GM13976 (cell line): ENCODE measurements at regions not wholly inside any gene's neighbourhood (a gene's known extent, or its start where the extent isn't known, plus 50 kb on each side); places are given as distances from the start of the nearest gene placed in this dataset.
"Not testable (repeated sequence)": the region's sequence is repeated elsewhere in the genome, so short reads cannot be mapped to it uniquely, and the experiment has no call there.

Experiments used
- DNase-seq: peaks from one replicate; pipeline ENCODE4 v3.0.0; 2012; ENCODE audit warnings: low spot score
- in situ Hi-C: fragments of 300-500 bp; cut with MboI; formaldehyde crosslinking; loops from one replicate; pipeline ENCODE4 v1.12.0; 2022; ENCODE audit warnings: low sequenced_read_pairs, mixed read lengths, inconsistent platforms; ENCODE audit not compliant: unreplicated experiment
- TF ChIP-seq, protein P1 (sequence below): IDR thresholded peaks from 2 replicates; pipeline ENCODE4 v1.5.1; 2012; ENCODE audit warnings: borderline replicate concordance, mild to moderate bottlenecking; ENCODE audit not compliant: insufficient read depth; ENCODE audit errors: extremely low read depth, missing control alignments, control extremely low read depth

GRCh38 chr18:46179306-46179705, 75.1 kb downstream of the HAUS1 start:
- DNase-seq, result no peak
- in situ Hi-C loops, result no loop called here
- TF ChIP-seq, protein P1, sequence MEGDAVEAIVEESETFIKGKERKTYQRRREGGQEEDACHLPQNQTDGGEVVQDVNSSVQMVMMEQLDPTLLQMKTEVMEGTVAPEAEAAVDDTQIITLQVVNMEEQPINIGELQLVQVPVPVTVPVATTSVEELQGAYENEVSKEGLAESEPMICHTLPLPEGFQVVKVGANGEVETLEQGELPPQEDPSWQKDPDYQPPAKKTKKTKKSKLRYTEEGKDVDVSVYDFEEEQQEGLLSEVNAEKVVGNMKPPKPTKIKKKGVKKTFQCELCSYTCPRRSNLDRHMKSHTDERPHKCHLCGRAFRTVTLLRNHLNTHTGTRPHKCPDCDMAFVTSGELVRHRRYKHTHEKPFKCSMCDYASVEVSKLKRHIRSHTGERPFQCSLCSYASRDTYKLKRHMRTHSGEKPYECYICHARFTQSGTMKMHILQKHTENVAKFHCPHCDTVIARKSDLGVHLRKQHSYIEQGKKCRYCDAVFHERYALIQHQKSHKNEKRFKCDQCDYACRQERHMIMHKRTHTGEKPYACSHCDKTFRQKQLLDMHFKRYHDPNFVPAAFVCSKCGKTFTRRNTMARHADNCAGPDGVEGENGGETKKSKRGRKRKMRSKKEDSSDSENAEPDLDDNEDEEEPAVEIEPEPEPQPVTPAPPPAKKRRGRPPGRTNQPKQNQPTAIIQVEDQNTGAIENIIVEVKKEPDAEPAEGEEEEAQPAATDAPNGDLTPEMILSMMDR, result no peak

DNA sequence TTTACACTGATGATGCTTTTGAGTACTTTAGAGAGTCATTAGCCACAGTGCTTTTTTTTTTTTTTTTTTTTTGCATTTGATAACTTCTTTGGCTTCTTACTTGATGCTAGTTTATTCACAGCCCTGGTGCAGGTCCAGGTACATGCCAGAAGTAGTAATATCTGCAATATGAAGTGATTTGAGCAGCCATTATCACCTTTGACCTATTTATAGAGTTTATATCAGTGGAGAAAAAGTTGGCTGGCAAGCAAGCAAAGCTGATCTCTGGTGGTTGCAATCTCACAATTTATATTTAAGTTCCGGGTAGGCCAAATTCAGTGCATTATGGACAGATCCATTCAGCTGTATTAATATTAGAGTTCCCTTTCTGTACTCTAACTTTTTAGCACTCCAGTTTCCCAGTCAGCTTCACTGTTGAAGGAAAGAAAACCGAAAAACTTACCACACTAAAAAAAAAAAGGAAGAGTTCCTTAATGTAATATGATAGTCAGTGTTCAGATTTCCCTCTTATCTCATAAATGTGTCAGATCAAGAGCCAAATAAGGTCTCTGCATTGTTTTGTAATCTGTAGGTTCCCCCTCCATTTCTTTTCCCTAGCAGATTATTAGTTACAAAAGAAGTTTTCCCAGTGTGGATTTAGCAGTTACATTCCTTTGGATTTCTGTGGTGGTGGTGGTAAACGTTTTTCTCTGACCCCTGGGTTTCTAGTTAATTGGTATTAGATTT, 78.6 kb downstream of the HAUS1 start:
- TF ChIP-seq, protein P1, result no peak
- in situ Hi-C loops, result no loop called here
- no peak for DNase-seq

GRCh38 chr18:46184296-46184695, 80.1 kb downstream of the HAUS1 start:
- DNase-seq, in situ Hi-C loops: not testable (repeated sequence)

- no peak for DNase-seq
- TF ChIP-seq, protein P1, result no peak
- in situ Hi-C loops, result no loop called here
Measured at GRCh38 chr18:46184727-46185126, 80.5 kb downstream of the HAUS1 start.

DNA sequence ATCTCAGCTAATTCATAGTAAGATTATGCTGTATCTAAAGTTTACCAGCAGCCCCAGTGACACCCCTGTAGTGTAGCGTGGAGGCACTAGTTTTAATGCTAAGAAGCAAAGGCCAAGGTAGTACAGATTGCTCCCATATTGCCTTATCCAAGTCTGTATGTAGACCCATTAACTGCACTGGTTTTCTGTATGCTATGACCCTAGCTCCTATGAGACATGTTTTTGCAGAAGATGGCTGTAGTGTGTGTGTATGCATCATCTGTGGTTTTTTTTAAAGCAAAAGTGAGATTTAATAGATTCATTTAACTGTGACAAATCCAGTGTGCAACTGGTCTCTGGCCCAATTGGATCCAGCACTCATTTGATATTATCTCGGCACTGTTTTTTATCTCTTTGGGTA, 86.5 kb downstream of the HAUS1 start:
- DNase-seq, result no peak
- TF ChIP-seq, protein P1, result no peak
- in situ Hi-C loops, result no loop called here

GRCh38 chr18:46196627-46197243, 92.5 kb downstream of the HAUS1 start:
- in situ Hi-C loops, result no loop called here
- TF ChIP-seq, protein P1, result no peak
- DNase-seq, result no peak

DNA sequence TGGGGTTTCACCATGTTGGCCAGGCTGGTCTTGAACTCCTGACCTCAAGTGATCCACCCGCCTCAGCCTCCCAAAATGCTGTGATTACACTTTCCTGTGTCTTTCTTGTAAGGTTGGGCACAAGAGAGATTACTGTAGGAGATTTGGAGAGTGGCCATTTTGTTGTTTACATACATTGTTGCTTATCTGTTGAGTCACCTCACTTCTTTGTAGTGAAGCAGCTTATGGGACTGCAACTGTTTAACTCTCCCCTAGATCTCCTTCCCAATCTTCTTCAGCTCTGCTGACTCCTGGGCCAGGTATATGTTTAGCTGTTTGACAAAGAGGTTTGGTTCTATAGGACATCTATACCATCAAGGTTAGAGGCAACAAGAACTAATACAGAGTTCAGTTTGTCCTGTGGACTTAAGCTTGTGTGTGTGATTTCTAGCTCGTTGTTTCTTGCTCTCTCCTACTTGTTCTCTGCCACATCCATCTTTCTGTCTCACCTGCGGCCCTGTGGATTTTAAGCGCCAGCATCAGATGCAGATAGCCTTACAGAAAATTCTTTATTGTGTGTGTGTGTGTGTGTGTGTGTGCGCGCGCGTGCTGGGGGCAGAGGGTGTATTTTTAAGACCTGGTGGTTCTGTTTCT, 95.4 kb downstream of the HAUS1 start:
- no peak for DNase-seq
- TF ChIP-seq, protein P1, result no peak
- in situ Hi-C loops, result no loop called here

- DNase-seq, in situ Hi-C loops: not testable (repeated sequence)
Measured at GRCh38 chr18:46200178-46201055, 96.2 kb downstream of the HAUS1 start.
